ENCODE measurements at regions not wholly inside any gene's neighbourhood (a gene's known extent, or its start where the extent isn't known, plus 50 kb on each side); places are given as distances from the start of the nearest gene placed in this dataset.

GRCh38 chr12:65590318-65590717 is 234.0 kb upstream of the HMGA2 start:
- intact Hi-C loops (cut with micrococcal nuclease) = no loop called here
- DNase-seq (ENCODE audit: low read depth, low spot score) (no peak), ATAC-seq (no peak)
- Histone ChIP-seq H4K20me1 (ENCODE audit: insufficient read depth) (no peaks in the 10 kb centered on the region), H3K9me2 (ENCODE audit: insufficient read depth) (no peaks in the 10 kb centered on the region), H3K4me1 (ENCODE audit: control insufficient read depth in 1 of 2, insufficient read depth in 2 of 2, low read length in 2 of 2) (peaks cover 17 to 30% of the 10 kb centered on the region in 2 experiments), H3K9ac (ENCODE audit: low read length) (no peak overlapping the region), H2AFZ (ENCODE audit: low read depth, low read length, poor library complexity, severe bottlenecking) (no peak overlapping the region), H3K79me2 (ENCODE audit: insufficient read depth, low read length) (no peaks in the 10 kb centered on the region), H3K4me3 (replicated peaks in 1 of 2; ENCODE audit: low read depth in 1 of 2, low read length in 2 of 2) (no peak overlapping the region), H3K27ac (ENCODE audit: low read depth, low read length) (no peak overlapping the region), H3K36me3 (ENCODE audit: control insufficient read depth in 1 of 2, insufficient read depth in 2 of 2, low read length in 2 of 2) (no peaks in the 10 kb centered on the region), H3K27me3 (ENCODE audit: insufficient read depth, low read length) (no peaks in the 10 kb centered on the region), H3K9me3 (ENCODE audit: control insufficient read depth in 1 of 2, insufficient read depth in 1 of 2, low read depth in 1 of 2, low read length in 2 of 2) (no peaks in the 10 kb centered on the region), H3K4me2 (ENCODE audit: low read length) (no peak overlapping the region)
- CTCF ChIA-PET = interaction anchor here (2.3 kb wide), 1 partner anchor 12 kb away, joined by 8 read pairs; no protein-coding TSS in a partner anchor
- no TSS peak for BruUV-seq (replicated peaks)
- POLR2A ChIA-PET = no interaction called here
- RAD21 ChIA-PET (ENCODE audit: low non-redundant PET in 1 of 2, low total read pairs in 2 of 2, uncharacterized antibody in 2 of 2, unreplicated experiment in 2 of 2) = no interaction called here
- no peak for TF ChIP-seq EZH2phosphoT487 (IDR thresholded peaks at IDR 0.05; ENCODE audit: borderline replicate concordance)
- no peak for TF ChIP-seq EGR1 (IDR thresholded peaks at IDR 0.05; ENCODE audit: low read depth)
- TF ChIP-seq JUND (IDR thresholded peaks at IDR 0.05) = no peak
- no peak for TF ChIP-seq REST (IDR thresholded peaks at IDR 0.05; ENCODE audit: low read depth)
- no peak for TF ChIP-seq CEBPB (IDR thresholded peaks at IDR 0.05; ENCODE audit: low read depth)
- TF ChIP-seq YY1 (IDR thresholded peaks at IDR 0.05; ENCODE audit: extremely low read depth, insufficient replicate concordance, low read depth, low read length) = no peak
- no peak for TF ChIP-seq ELF1 (IDR thresholded peaks at IDR 0.05; ENCODE audit: borderline replicate concordance, low read depth)
- no peak for TF ChIP-seq CBX3 (IDR thresholded peaks at IDR 0.05; ENCODE audit: low read depth)
- no peak for TF ChIP-seq POLR2AphosphoS5 (IDR thresholded peaks at IDR 0.05; ENCODE audit: low read depth, low read length)
- TF ChIP-seq EZH2 (IDR thresholded peaks at IDR 0.05) = no peak
- TF ChIP-seq TCF7L2 (IDR thresholded peaks at IDR 0.05; ENCODE audit: borderline replicate concordance, extremely low read depth, insufficient read depth, insufficient read length) = no peak
- TF ChIP-seq CTCF (IDR thresholded peaks at IDR 0.05 in 2 of 3, conservative IDR thresholded peaks at IDR 0.05 in 1 of 3; ENCODE audit: borderline replicate concordance in 1 of 3, insufficient read depth in 1 of 3, low read depth in 2 of 3, low read length in 2 of 3) = no peak
- TF ChIP-seq ZFX (IDR thresholded peaks at IDR 0.05) = no peak
- TF ChIP-seq SP1 (IDR thresholded peaks at IDR 0.05; ENCODE audit: low read depth) = no peak
- TF ChIP-seq ZNF274 (IDR thresholded peaks at IDR 0.05; ENCODE audit: low read depth, low read length) = no peak
- TF ChIP-seq SRF (IDR thresholded peaks at IDR 0.05; ENCODE audit: low read depth) = no peak
- no peak for TF ChIP-seq POLR2A (IDR thresholded peaks at IDR 0.05; ENCODE audit: borderline replicate concordance, extremely low read depth, insufficient read depth, insufficient read length)
- no peak for TF ChIP-seq FOSL1 (IDR thresholded peaks at IDR 0.05; ENCODE audit: low read depth)
- TF ChIP-seq RAD21 (IDR thresholded peaks at IDR 0.05; ENCODE audit: low read depth) = no peak

Data from HCT116 (cell line).